HEK293 (cell line): ENCODE measurements at regions not wholly inside any gene's neighbourhood (a gene's known extent, or its start where the extent isn't known, plus 50 kb on each side); places are given as distances from the start of the nearest gene placed in this dataset.

Experiments
- CTCF ChIA-PET: fragments of 350-600 bp; formaldehyde crosslinking; extraction: SDS; loops from one replicate; lab custom pipeline; 2021; ENCODE audit warnings: antibody characterized with exemption; lab: Yijun Ruan, JAX
- POLR2A ChIA-PET: fragments of 300-600 bp; formaldehyde crosslinking; extraction: SDS; loops from one replicate; lab custom pipeline; 2020; ENCODE audit warnings: antibody characterized with exemption, inconsistent platforms; lab: Yijun Ruan, JAX
- H3K27ac ChIP-seq: fragments of 200-500 bp; sonication (Bioruptor generic); 2 replicates; pipeline ENCODE4 v1.5.1; 2014; ENCODE audit warnings: low read depth, low read length, control low read depth, inconsistent platforms; ENCODE audit errors: extremely low read depth
- H3K36me3 ChIP-seq, 2 experiments: fragments of 200-500 bp in 1 of 2; sonication (Bioruptor generic) in 1 of 2; 1 replicate in 1 of 2; 2 replicates in 1 of 2; pipeline ENCODE4 v1.5.1; 2014 to 2017; ENCODE audit warnings: inconsistent platforms in 2 of 2, low read length in 2 of 2; ENCODE audit not compliant: control insufficient read depth in 2 of 2, insufficient read depth in 1 of 2
- H3K4me1 ChIP-seq: fragments of 200-500 bp; sonication (Bioruptor generic); 2 replicates; pipeline ENCODE4 v1.5.1; 2014; ENCODE audit warnings: mild to moderate bottlenecking, low read length, inconsistent platforms; ENCODE audit not compliant: control insufficient read depth, insufficient read depth
- H3K4me3 ChIP-seq: 2 replicates; pipeline ENCODE4 v1.5.1; 2011; ENCODE audit warnings: low read depth, mild to moderate bottlenecking, control low read depth, low read length, moderate library complexity
- H3K9me3 ChIP-seq: fragments of 200-500 bp; sonication (Bioruptor generic); 2 replicates; pipeline ENCODE4 v1.5.1; 2014; ENCODE audit warnings: low read depth, low read length, inconsistent platforms; ENCODE audit not compliant: control insufficient read depth, insufficient read depth
- HOXD13 ChIP-seq: sonication (generic); formaldehyde crosslinking; IDR thresholded peaks from 2 replicates; pipeline ENCODE4 v1.8.0; 2022; ENCODE audit warnings: missing genetic modification reagents, borderline replicate concordance
- KLF17 ChIP-seq: fragments of 450-650 bp; formaldehyde crosslinking; IDR thresholded peaks from 2 replicates; pipeline ENCODE4 v1.5.1; 2016; ENCODE audit warnings: missing biosample characterization, missing genetic modification characterization
- PRDM10 ChIP-seq: fragments of 450-650 bp; formaldehyde crosslinking; IDR thresholded peaks from 2 replicates; pipeline ENCODE4 v1.5.1; 2016; ENCODE audit warnings: missing biosample characterization, missing genetic modification characterization
- ZBTB7A ChIP-seq: fragments of 450-650 bp; formaldehyde crosslinking; IDR thresholded peaks from 2 replicates; pipeline ENCODE4 v1.5.1; 2016; ENCODE audit warnings: low read depth, missing biosample characterization, missing genetic modification characterization
- ZFP69B ChIP-seq: fragments of 450-650 bp; formaldehyde crosslinking; IDR thresholded peaks from 2 replicates; pipeline ENCODE4 v1.5.1; 2016; ENCODE audit warnings: missing biosample characterization, missing genetic modification characterization
- ZIC2 ChIP-seq: fragments of 450-650 bp; formaldehyde crosslinking; IDR thresholded peaks from 2 replicates; pipeline ENCODE4 v1.5.1; 2016; ENCODE audit warnings: missing biosample characterization, missing genetic modification characterization
- ZNF148 ChIP-seq: fragments of 450-650 bp; formaldehyde crosslinking; IDR thresholded peaks from 2 replicates; pipeline ENCODE4 v1.5.0; 2017; ENCODE audit warnings: missing biosample characterization, missing genetic modification characterization, borderline replicate concordance
- ZNF157 ChIP-seq: fragments of 450-650 bp; formaldehyde crosslinking; IDR thresholded peaks from 2 replicates; pipeline ENCODE4 v1.5.1; 2016; ENCODE audit warnings: missing biosample characterization, missing genetic modification characterization
- ZNF16 ChIP-seq: fragments of 450-650 bp; formaldehyde crosslinking; IDR thresholded peaks from 2 replicates; pipeline ENCODE4 v1.5.1; 2016; ENCODE audit warnings: low read depth, missing biosample characterization, missing genetic modification characterization
- ZNF175 ChIP-seq: fragments of 450-650 bp; formaldehyde crosslinking; IDR thresholded peaks from 2 replicates; pipeline ENCODE4 v1.5.1; 2016; ENCODE audit warnings: missing biosample characterization, missing genetic modification characterization
- ZNF239 ChIP-seq: fragments of 450-650 bp; formaldehyde crosslinking; IDR thresholded peaks from 2 replicates; pipeline ENCODE4 v1.5.1; 2016; ENCODE audit warnings: missing biosample characterization, missing genetic modification characterization
- ZNF335 ChIP-seq: fragments of 450-650 bp; formaldehyde crosslinking; conservative IDR thresholded peaks from 2 replicates; pipeline ENCODE4 v1.5.1; 2016; ENCODE audit warnings: missing biosample characterization, missing genetic modification characterization
- ZNF341 ChIP-seq: fragments of 450-650 bp; formaldehyde crosslinking; IDR thresholded peaks from 2 replicates; pipeline ENCODE4; 2016; ENCODE audit warnings: low read depth, missing biosample characterization, missing genetic modification characterization
- ZNF350 ChIP-seq: fragments of 450-650 bp; formaldehyde crosslinking; IDR thresholded peaks from 2 replicates; pipeline ENCODE4 v1.5.0; 2017; ENCODE audit warnings: missing biosample characterization, mild to moderate bottlenecking, missing genetic modification characterization
- ZNF513 ChIP-seq: fragments of 450-650 bp; IDR thresholded peaks from 2 replicates; pipeline ENCODE4 v1.5.1; 2018; ENCODE audit warnings: missing biosample characterization, missing genetic modification characterization
- ZNF580 ChIP-seq: fragments of 450-650 bp; formaldehyde crosslinking; IDR thresholded peaks from 2 replicates; pipeline ENCODE4 v1.5.1; 2016; ENCODE audit warnings: missing biosample characterization, missing genetic modification characterization
- ZNF585B ChIP-seq: fragments of 450-650 bp; formaldehyde crosslinking; IDR thresholded peaks from 2 replicates; pipeline ENCODE4 v1.5.1; 2016; ENCODE audit warnings: missing biosample characterization, missing genetic modification characterization
- ZNF626 ChIP-seq: fragments of 450-650 bp; sonication (Bioruptor Pico); formaldehyde crosslinking; IDR thresholded peaks from 2 replicates; pipeline ENCODE4 v1.5.1; 2018; ENCODE audit warnings: missing biosample characterization, missing genetic modification characterization, inconsistent platforms
- ZNF654 ChIP-seq: fragments of 450-650 bp; formaldehyde crosslinking; IDR thresholded peaks from 2 replicates; pipeline ENCODE4 v1.5.1; 2016; ENCODE audit warnings: low read depth, missing biosample characterization, missing genetic modification characterization
- ZNF776 ChIP-seq: fragments of 450-650 bp; formaldehyde crosslinking; IDR thresholded peaks from 2 replicates; pipeline ENCODE4 v1.5.0; 2017; ENCODE audit warnings: missing biosample characterization, missing genetic modification characterization, borderline replicate concordance

- ChIA-PET CTCF (interaction anchor here (0.6 kb wide), 1 partner anchor 10 kb away, joined by 6 read pairs; no protein-coding TSS in a partner anchor), POLR2A (no interaction called here)
- Histone ChIP-seq H3K4me3 (no peak overlapping the region), H3K9me3 (no peaks in the 10 kb centered on the region), H3K36me3 (no peaks in the 10 kb centered on the region), H3K27ac (no peak overlapping the region), H3K4me1 (no peaks in the 10 kb centered on the region)
- no peak for TF ChIP-seq ZNF585B (tag by site-specific recombination)
- no peak for TF ChIP-seq ZNF776
- TF ChIP-seq PRDM10 (tag by site-specific recombination) = no peak
- TF ChIP-seq ZNF239 (tag by site-specific recombination) = no peak
- no peak for TF ChIP-seq ZBTB7A (tag by site-specific recombination)
- TF ChIP-seq ZNF157 (tag by site-specific recombination) = no peak
- no peak for TF ChIP-seq ZNF175 (tag by site-specific recombination)
- no peak for TF ChIP-seq ZIC2 (tag by site-specific recombination)
- no peak for TF ChIP-seq ZNF580 (tag by site-specific recombination)
- TF ChIP-seq ZNF341 = no peak
- TF ChIP-seq ZNF16 (tag by site-specific recombination) = no peak
- no peak for TF ChIP-seq ZNF626 (tag by site-specific recombination)
Measured at GRCh38 chr12:74349925-74350324, 187.7 kb upstream of the ATXN7L3B start.

- ChIA-PET POLR2A (no interaction called here), CTCF (interaction anchor here (0.5 to 0.6 kb wide), 2 partner anchors 49 to 399 kb away, joined by 3 read pairs; no protein-coding TSS in a partner anchor)
- no peaks in the 10 kb centered on the region for H3K4me1 ChIP-seq
- H3K9me3 ChIP-seq = no peaks in the 10 kb centered on the region
- no peak overlapping the region for H3K4me3 ChIP-seq
- no peak overlapping the region for H3K27ac ChIP-seq
- no peaks in the 10 kb centered on the region for H3K36me3 ChIP-seq
- TF ChIP-seq ZNF335 (no peak), ZFP69B (tag by site-specific recombination) (no peak), ZNF513 (no peak), HOXD13 (CRISPR knock-in tag) (no peak), ZNF654 (tag by site-specific recombination) (peak; percentile 47; the same call in 1 of the 2 replicates), ZNF148 (tag by site-specific recombination) (no peak), KLF17 (tag by site-specific recombination) (no peak), ZNF350 (tag by site-specific recombination) (no peak)
Measured at GRCh38 chr12:74365178-74365964, 172.3 kb upstream of the ATXN7L3B start.
